ENCODE measurements at regions not wholly inside any gene's neighbourhood (a gene's known extent, or its start where the extent isn't known, plus 50 kb on each side); places are given as distances from the start of the nearest gene placed in this dataset.

DNA sequence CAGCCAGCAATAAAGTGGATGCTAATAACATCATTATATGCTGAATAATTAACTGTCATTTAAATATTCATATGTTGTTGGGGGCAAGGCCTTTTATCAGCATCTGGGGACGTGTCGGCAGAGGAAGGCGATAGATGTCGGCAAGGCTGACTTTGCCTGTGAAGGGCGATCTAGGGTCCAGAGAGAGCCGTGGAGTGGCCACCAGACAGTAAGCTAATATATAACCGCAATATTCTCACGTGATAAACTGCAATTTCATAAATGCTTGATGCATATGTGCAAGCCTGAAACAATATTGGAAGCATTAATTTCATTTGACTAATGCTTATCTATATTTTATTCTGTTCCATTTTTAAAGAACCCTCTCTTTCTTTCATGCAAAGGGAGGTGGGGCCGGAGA is 141.0 kb upstream of the POU3F1 start:
- no peak for TF ChIP-seq ZNF518B (CRISPR knock-in tag; IDR thresholded peaks at IDR 0.05)
- no peak for TF ChIP-seq MAZ (CRISPR knock-in tag; conservative IDR thresholded peaks at IDR 0.05 in 1 of 2, IDR thresholded peaks at IDR 0.05 in 1 of 2)
- no peak for TF ChIP-seq CTCF (IDR thresholded peaks at IDR 0.05 in 2 of 3, conservative IDR thresholded peaks at IDR 0.05 in 1 of 3; ENCODE audit: insufficient read depth in 2 of 3, low read depth in 1 of 3, low read length in 3 of 3)
- no peak for TF ChIP-seq NFRKB (IDR thresholded peaks at IDR 0.05; ENCODE audit: low read depth)

Data from K562 (cell line).